ENCODE measurements at regions not wholly inside any gene's neighbourhood (a gene's known extent, or its start where the extent isn't known, plus 50 kb on each side); places are given as distances from the start of the nearest gene placed in this dataset.
"Not testable (repeated sequence)": the region's sequence is repeated elsewhere in the genome, so short reads cannot be mapped to it uniquely, and the experiment has no call there.

GRCh38 chr3:117853923-117854668 lies 1144.5 kb downstream of the TUSC7 start:
- no peak overlapping the region for H3K4me3 ChIP-seq (ENCODE audit: low read depth, low read length)
- no peak for TF ChIP-seq CTCF (IDR thresholded peaks at IDR 0.05; ENCODE audit: low read depth, low read length)

- TF ChIP-seq CTCF (IDR thresholded peaks at IDR 0.05; ENCODE audit: low read depth, low read length): no peak
- H3K4me3 ChIP-seq (ENCODE audit: low read depth, low read length): no peak overlapping the region
Measured at GRCh38 chr3:117856354-117856753, 1146.8 kb downstream of the TUSC7 start.

- H3K4me3 ChIP-seq (ENCODE audit: low read depth, low read length): no peak overlapping the region
- no peak for TF ChIP-seq CTCF (IDR thresholded peaks at IDR 0.05; ENCODE audit: low read depth, low read length)
Measured at GRCh38 chr3:117863146-117863545, 1153.6 kb downstream of the TUSC7 start.

- H3K4me3 ChIP-seq (ENCODE audit: low read depth, low read length): no peak overlapping the region
- TF ChIP-seq CTCF (IDR thresholded peaks at IDR 0.05; ENCODE audit: low read depth, low read length): no peak
Measured at GRCh38 chr3:117865338-117865737, 1155.8 kb downstream of the TUSC7 start.

GRCh38 chr3:117868766-117869165 lies 1159.2 kb downstream of the TUSC7 start:
- H3K4me3 ChIP-seq (ENCODE audit: low read depth, low read length): no peak overlapping the region
- TF ChIP-seq CTCF (IDR thresholded peaks at IDR 0.05; ENCODE audit: low read depth, low read length): no peak

- no peak for TF ChIP-seq CTCF (IDR thresholded peaks at IDR 0.05; ENCODE audit: low read depth, low read length)
Measured at GRCh38 chr3:117871934-117872333, 1162.4 kb downstream of the TUSC7 start.

GRCh38 chr3:117872594-117873248 lies 1161.9 kb downstream of the IGSF11 start:
- not testable (repeated sequence) for H3K4me3 ChIP-seq (ENCODE audit: low read depth, low read length)

More at GRCh38 chr3:117871934-117872333, 1162.4 kb downstream of the TUSC7 start:
- H3K4me3 ChIP-seq (ENCODE audit: low read depth, low read length): no peak overlapping the region

Data from WI38 (cell line).